ENCODE measurements at regions not wholly inside any gene's neighbourhood (a gene's known extent, or its start where the extent isn't known, plus 50 kb on each side); places are given as distances from the start of the nearest gene placed in this dataset.

DNA sequence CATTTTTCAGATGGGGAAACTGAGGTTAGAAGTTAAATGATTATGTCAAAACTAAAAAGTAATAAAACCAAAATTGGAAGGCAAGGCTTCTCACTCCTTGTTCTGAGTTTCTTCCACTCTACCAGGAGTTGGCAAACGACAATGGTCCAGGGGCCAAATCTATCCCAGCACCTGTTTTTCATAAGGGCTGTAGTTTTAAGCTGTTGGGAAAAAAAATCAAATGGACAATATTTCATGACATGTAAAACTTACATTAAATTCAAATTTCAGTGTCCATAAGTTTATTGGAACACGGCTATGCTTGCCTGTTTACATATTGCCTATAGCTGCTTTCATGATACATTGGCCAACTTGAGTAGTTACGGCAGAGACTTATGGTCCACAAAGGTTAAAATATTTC is 56.7 kb upstream of the TMCC3 start:
- no peak for DNase-seq (ENCODE audit: low read depth)

GRCh38 chr12:94706250-94706661 is 55.9 kb upstream of the TMCC3 start:
- DNase-seq (ENCODE audit: low read depth) = no peak
- H3K4me3 ChIP-seq (ENCODE audit: low read depth, low read length) = no peak overlapping the region
- no peak for TF ChIP-seq CTCF (IDR thresholded peaks at IDR 0.05; ENCODE audit: insufficient read depth, low read depth, low read length)

More for the DNA sequence above, 56.7 kb upstream of the TMCC3 start:
- H3K4me3 ChIP-seq (ENCODE audit: low read depth, low read length) = no peak overlapping the region
- no peak for TF ChIP-seq CTCF (IDR thresholded peaks at IDR 0.05; ENCODE audit: insufficient read depth, low read depth, low read length)

DNA sequence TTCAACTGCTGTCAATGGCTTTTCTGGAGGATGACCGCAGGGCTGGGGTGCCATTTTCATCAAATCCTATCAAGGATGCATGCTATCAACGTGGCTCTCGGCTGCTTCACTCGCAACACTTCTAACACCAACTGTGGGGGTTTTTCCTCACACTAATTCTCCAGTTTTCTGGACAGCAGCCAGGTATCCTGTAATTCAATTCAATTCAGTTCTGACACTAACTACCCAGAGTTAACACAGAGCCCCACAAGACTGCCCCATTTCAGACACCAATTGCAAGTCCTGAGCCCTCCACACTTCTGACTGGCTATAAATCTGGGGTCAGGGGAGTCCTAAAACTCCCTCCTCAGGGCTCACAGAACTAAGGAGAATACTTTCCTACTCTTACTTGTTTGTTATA is 55.3 kb upstream of the TMCC3 start:
- DNase-seq (ENCODE audit: low read depth) = no peak
- TF ChIP-seq CTCF (IDR thresholded peaks at IDR 0.05; ENCODE audit: insufficient read depth, low read depth, low read length) = no peak
- no peak overlapping the region for H3K4me3 ChIP-seq (ENCODE audit: low read depth, low read length)

- peak; percentile 93 for DNase-seq (ENCODE audit: low read depth)
- H3K4me3 ChIP-seq (ENCODE audit: low read depth, low read length) = no peak overlapping the region
- TF ChIP-seq CTCF (IDR thresholded peaks at IDR 0.05; ENCODE audit: insufficient read depth, low read depth, low read length) = no peak
Observed at GRCh38 chr12:94704452-94705306, 54.3 kb upstream of the TMCC3 start.

- no peak for TF ChIP-seq CTCF (IDR thresholded peaks at IDR 0.05; ENCODE audit: insufficient read depth, low read depth, low read length)
- H3K4me3 ChIP-seq (ENCODE audit: low read depth, low read length) = no peak overlapping the region
- no peak for DNase-seq (ENCODE audit: low read depth)
Observed at GRCh38 chr12:94702696-94703095, 52.3 kb upstream of the TMCC3 start.

DNA sequence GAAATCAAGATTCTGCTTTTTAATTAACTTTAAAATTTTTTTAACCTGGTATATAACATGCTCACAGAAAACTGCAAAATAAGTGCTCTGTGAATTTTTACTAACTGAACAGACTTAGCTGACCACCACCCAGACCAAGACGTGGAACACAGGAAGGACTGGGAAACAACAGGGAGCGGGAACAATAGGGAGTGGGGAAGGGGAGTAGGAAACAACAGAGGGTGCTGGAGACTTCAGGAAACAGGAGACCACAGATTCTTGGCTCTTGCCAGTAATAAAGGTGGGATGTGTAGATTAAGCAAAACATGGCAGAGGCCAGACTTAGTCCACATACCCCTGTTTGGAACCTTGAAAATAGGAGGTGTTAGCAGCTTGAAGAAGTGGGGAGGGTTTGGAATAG is 51.4 kb upstream of the TMCC3 start:
- DNase-seq (ENCODE audit: low read depth) = no peak
- no peak for TF ChIP-seq CTCF (IDR thresholded peaks at IDR 0.05; ENCODE audit: insufficient read depth, low read depth, low read length)
- no peak overlapping the region for H3K4me3 ChIP-seq (ENCODE audit: low read depth, low read length)

DNA sequence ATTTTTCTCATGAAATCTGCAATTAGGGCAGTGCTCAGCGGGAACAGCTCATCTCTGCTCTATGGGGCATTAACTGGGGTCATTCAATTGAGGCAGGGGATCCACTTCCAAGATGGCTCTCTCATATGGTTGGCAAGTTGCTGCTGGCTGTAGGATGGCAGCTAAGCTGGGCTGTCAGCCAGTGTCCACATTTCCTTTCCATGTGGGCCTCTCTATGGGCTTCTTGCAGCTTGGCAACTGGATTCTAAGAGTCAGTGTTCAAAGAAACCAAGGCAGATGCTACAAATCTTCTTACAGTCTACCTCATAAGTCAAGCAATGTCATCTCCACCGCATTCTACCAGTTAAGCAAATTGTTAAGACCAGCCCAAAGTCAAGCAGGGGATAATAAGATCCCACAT is 50.3 kb upstream of the TMCC3 start:
- TF ChIP-seq CTCF (IDR thresholded peaks at IDR 0.05; ENCODE audit: insufficient read depth, low read depth, low read length) = no peak
- no peak overlapping the region for H3K4me3 ChIP-seq (ENCODE audit: low read depth, low read length)
- no peak for DNase-seq (ENCODE audit: low read depth)
